ENCODE measurements at regions not wholly inside any gene's neighbourhood (a gene's known extent, or its start where the extent isn't known, plus 50 kb on each side); places are given as distances from the start of the nearest gene placed in this dataset.

GRCh38 chrX:23503835-23504539, 163.3 kb upstream of the PRDX4 start:
- Histone ChIP-seq H3K27ac (no peak overlapping the region), H3K4me3 (replicated peaks in 1 of 3) (no peak overlapping the region), H3K9me3 (no peaks in the 10 kb centered on the region), H3K4me1 (no peaks in the 10 kb centered on the region), H3K36me3 (no peaks in the 10 kb centered on the region), H3K27me3 (no peaks in the 10 kb centered on the region)
- 39 to 42% methylated on average over 8 of the region's 8 CpGs for WGBS, 2 donors
- peak; percentile 66 to 90 for DNase-seq
- intact Hi-C loops (cut with DNase I) = no loop called here
- TF ChIP-seq, protein P1, sequence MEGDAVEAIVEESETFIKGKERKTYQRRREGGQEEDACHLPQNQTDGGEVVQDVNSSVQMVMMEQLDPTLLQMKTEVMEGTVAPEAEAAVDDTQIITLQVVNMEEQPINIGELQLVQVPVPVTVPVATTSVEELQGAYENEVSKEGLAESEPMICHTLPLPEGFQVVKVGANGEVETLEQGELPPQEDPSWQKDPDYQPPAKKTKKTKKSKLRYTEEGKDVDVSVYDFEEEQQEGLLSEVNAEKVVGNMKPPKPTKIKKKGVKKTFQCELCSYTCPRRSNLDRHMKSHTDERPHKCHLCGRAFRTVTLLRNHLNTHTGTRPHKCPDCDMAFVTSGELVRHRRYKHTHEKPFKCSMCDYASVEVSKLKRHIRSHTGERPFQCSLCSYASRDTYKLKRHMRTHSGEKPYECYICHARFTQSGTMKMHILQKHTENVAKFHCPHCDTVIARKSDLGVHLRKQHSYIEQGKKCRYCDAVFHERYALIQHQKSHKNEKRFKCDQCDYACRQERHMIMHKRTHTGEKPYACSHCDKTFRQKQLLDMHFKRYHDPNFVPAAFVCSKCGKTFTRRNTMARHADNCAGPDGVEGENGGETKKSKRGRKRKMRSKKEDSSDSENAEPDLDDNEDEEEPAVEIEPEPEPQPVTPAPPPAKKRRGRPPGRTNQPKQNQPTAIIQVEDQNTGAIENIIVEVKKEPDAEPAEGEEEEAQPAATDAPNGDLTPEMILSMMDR (IDR thresholded peaks at IDR 0.05) = no peak
- TF ChIP-seq POLR2A (IDR thresholded peaks at IDR 0.05) = no peak

DNA sequence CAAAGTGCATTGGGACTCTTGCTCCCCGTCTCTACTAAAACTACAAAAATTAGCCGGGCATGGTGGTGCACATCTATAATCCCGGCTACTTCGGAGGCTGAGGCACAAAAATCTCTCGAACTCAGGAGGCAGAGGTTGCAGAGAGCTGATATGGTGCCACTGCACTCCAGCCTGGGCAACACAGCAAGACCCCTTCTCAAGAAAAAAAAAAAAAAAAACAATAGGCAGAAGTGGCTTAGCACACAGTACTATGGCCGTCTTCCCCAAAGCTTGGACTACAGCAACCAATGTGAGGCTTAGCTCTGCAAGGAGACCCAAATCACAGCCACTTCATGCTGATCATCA, 162.8 kb upstream of the PRDX4 start:
- Histone ChIP-seq H3K9me3 (no peaks in the 10 kb centered on the region), H3K4me1 (no peaks in the 10 kb centered on the region), H3K36me3 (no peaks in the 10 kb centered on the region), H3K27ac (no peak overlapping the region), H3K27me3 (no peaks in the 10 kb centered on the region), H3K4me3 (replicated peaks in 1 of 3) (no peak overlapping the region)
- no peak for TF ChIP-seq POLR2A (IDR thresholded peaks at IDR 0.05)
- TF ChIP-seq, protein P1 (IDR thresholded peaks at IDR 0.05) = no peak
- 63 to 70% methylated on average over 6 of the region's 6 CpGs for WGBS, 2 donors
- DNase-seq = no peak
- intact Hi-C loops (cut with DNase I) = no loop called here

- Histone ChIP-seq H3K27ac (no peak overlapping the region), H3K4me1 (no peaks in the 10 kb centered on the region), H3K4me3 (replicated peaks in 1 of 3) (no peak overlapping the region), H3K36me3 (no peaks in the 10 kb centered on the region), H3K9me3 (no peaks in the 10 kb centered on the region), H3K27me3 (no peaks in the 10 kb centered on the region)
- intact Hi-C loops (cut with DNase I) = no loop called here
- no peak for TF ChIP-seq POLR2A (IDR thresholded peaks at IDR 0.05)
- TF ChIP-seq, protein P1 (IDR thresholded peaks at IDR 0.05) = no peak
- no peak for DNase-seq
- 69 to 84% methylated on average over 2 of the region's 2 CpGs for WGBS, 2 donors
These were observed 162.4 kb upstream of the PRDX4 start for GRCh38 chrX:23504895-23505294.

DNA sequence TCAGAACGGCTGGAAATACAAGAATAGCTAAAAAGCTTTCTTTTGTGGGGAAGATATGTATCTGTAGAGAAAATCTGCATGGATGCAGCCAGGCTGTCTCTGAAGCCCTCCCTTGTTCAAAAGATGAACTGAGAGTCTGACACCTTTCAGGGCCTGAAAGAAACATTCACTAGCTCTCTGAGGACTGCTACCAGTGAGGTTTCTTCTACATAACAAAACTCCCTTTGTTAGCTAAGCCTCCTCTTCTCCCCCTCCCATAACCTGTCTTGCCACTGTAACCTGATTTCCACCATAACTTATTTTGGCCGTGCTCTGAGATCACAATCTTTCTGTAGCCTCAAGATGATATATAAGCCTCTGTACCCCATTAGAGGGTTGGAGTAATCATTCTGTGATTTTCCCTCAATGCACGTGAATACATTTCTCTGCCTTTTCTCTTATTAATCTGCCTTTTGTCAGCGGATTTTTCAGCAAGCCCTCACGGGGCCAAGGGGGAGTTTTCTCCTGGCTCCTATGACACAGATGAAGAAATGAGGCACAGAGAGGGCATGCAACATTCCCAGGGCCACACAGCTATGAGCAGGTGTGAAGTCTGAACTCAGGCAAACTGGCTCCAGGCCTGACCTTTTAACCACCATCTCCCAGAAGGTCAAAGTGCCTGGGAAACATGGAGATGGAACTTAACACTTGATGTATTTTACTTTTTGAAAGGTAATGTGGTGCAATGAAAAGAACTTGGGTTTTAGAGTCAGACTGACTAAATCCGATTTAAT, 161.6 kb upstream of the PRDX4 start:
- WGBS, 2 donors = 77 to 84% methylated on average over 6 of the region's 6 CpGs
- no peaks in the 10 kb centered on the region for H3K27me3 ChIP-seq
- no peak for TF ChIP-seq POLR2A (IDR thresholded peaks at IDR 0.05)
- TF ChIP-seq, protein P1 (IDR thresholded peaks at IDR 0.05) = no peak
- H3K36me3 ChIP-seq = no peaks in the 10 kb centered on the region
- no peak overlapping the region for H3K27ac ChIP-seq
- H3K4me3 ChIP-seq (replicated peaks in 1 of 3) = no peak overlapping the region
- no peaks in the 10 kb centered on the region for H3K4me1 ChIP-seq
- no peaks in the 10 kb centered on the region for H3K9me3 ChIP-seq
- DNase-seq = no peak
- intact Hi-C loops (cut with DNase I) = no loop called here

GRCh38 chrX:23509256-23509655, 158.0 kb upstream of the PRDX4 start:
- DNase-seq = no peak
- H3K9me3 ChIP-seq = no peaks in the 10 kb centered on the region
- no peaks in the 10 kb centered on the region for H3K27me3 ChIP-seq
- no peak overlapping the region for H3K27ac ChIP-seq
- H3K4me1 ChIP-seq = no peaks in the 10 kb centered on the region
- TF ChIP-seq POLR2A (IDR thresholded peaks at IDR 0.05) = no peak
- TF ChIP-seq, protein P1 (IDR thresholded peaks at IDR 0.05) = no peak
- no peak overlapping the region for H3K4me3 ChIP-seq (replicated peaks in 1 of 3)
- WGBS, 2 donors = 100% methylated on average over 1 of the region's 1 CpG
- intact Hi-C loops (cut with DNase I) = no loop called here
- no peaks in the 10 kb centered on the region for H3K36me3 ChIP-seq
